GM12878 (cell line): ENCODE measurements at regions not wholly inside any gene's neighbourhood (a gene's known extent, or its start where the extent isn't known, plus 50 kb on each side); places are given as distances from the start of the nearest gene placed in this dataset.

ENCODE experiments used
- CHD1 ChIP-seq: IDR thresholded peaks from 2 replicates; pipeline ENCODE4 v1.6.1; 2012; ENCODE audit warnings: low read depth, low read length, improper control_type of control experiment
- CTCF ChIP-seq, 3 experiments: IDR thresholded peaks in 2 of 3; conservative IDR thresholded peaks in 1 of 3; 2 replicates each; pipeline ENCODE4 v1.5.1; 2011; ENCODE audit warnings: low read depth in 3 of 3, low read length in 3 of 3, mild to moderate bottlenecking in 3 of 3, control low read depth in 2 of 3, moderate library complexity in 2 of 3, inconsistent platforms in 1 of 3, mixed read lengths in 1 of 3; ENCODE audit not compliant: control insufficient read depth in 2 of 3, insufficient read depth in 1 of 3; ENCODE audit errors: extremely low read depth in 1 of 3
- JUND ChIP-seq: IDR thresholded peaks from 2 replicates; pipeline ENCODE4 v1.6.1; 2012; ENCODE audit warnings: low read depth, mild to moderate bottlenecking, low read length, improper control_type of control experiment, moderate library complexity
- NRF1 ChIP-seq: conservative IDR thresholded peaks from 2 replicates; pipeline ENCODE4 v1.6.1; 2011; ENCODE audit warnings: mild to moderate bottlenecking, low read depth, low read length, improper control_type of control experiment
- PBX3 ChIP-seq: IDR thresholded peaks from 2 replicates; pipeline ENCODE4 v1.6.1; 2011; ENCODE audit warnings: mild to moderate bottlenecking, low read depth, low read length, moderate library complexity; ENCODE audit not compliant: insufficient replicate concordance
- ZBTB33 ChIP-seq: fragments of 450-650 bp; IDR thresholded peaks from 2 replicates; pipeline ENCODE4 v1.6.1; 2017; ENCODE audit warnings: mild to moderate bottlenecking
- TF ChIP-seq, protein P1 (sequence below): IDR thresholded peaks from 2 replicates; pipeline ENCODE4 v1.6.1; 2011; ENCODE audit warnings: low read depth, mild to moderate bottlenecking, low read length, moderate library complexity, borderline replicate concordance; ENCODE audit errors: extremely low read depth
- TF ChIP-seq, protein P2 (sequence below): fragments of 450-650 bp; IDR thresholded peaks from 2 replicates; pipeline ENCODE4 v1.6.1; 2018; ENCODE audit warnings: borderline replicate concordance, mild to moderate bottlenecking; ENCODE audit not compliant: partially characterized antibody

GRCh38 chr7:25763463-25763860, 388.5 kb upstream of the NFE2L3 start (continued):
- TF ChIP-seq CHD1 (no peak), NRF1 (no peak), ZBTB33 (no peak), CTCF (IDR thresholded peaks at IDR 0.05 in 2 of 3, conservative IDR thresholded peaks at IDR 0.05 in 1 of 3; ENCODE audit: control insufficient read depth in 2 of 3, extremely low read depth in 1 of 3, insufficient read depth in 1 of 3, low read depth in 3 of 3, low read length in 3 of 3) (no peak), JUND (no peak), PBX3 (no peak)
- TF ChIP-seq, protein P1, sequence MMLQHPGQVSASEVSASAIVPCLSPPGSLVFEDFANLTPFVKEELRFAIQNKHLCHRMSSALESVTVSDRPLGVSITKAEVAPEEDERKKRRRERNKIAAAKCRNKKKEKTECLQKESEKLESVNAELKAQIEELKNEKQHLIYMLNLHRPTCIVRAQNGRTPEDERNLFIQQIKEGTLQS, result no peak
- TF ChIP-seq, protein P2, sequence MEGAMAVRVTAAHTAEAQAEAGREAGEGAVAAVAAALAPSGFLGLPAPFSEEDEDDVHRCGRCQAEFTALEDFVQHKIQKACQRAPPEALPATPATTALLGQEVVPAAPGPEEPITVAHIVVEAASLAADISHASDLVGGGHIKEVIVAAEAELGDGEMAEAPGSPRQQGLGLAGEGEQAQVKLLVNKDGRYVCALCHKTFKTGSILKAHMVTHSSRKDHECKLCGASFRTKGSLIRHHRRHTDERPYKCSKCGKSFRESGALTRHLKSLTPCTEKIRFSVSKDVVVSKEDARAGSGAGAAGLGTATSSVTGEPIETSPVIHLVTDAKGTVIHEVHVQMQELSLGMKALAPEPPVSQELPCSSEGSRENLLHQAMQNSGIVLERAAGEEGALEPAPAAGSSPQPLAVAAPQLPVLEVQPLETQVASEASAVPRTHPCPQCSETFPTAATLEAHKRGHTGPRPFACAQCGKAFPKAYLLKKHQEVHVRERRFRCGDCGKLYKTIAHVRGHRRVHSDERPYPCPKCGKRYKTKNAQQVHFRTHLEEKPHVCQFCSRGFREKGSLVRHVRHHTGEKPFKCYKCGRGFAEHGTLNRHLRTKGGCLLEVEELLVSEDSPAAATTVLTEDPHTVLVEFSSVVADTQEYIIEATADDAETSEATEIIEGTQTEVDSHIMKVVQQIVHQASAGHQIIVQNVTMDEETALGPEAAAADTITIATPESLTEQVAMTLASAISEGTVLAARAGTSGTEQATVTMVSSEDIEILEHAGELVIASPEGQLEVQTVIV, result no peak
- TF ChIP-seq, all 136 proteins: peak for 0
